NK-92 (cell line): ENCODE measurements at regions not wholly inside any gene's neighbourhood (a gene's known extent, or its start where the extent isn't known, plus 50 kb on each side); places are given as distances from the start of the nearest gene placed in this dataset.

Experiments used
- DNase-seq: peaks from one replicate; lab custom pipeline; 2025; ENCODE audit not compliant: unreplicated experiment; lab: John Stamatoyannopoulos, UW

GRCh38 chr6:4466769-4467480 lies 309.3 kb upstream of the CDYL start:
- DNase-seq = no peak

GRCh38 chr6:4466261-4466660 lies 309.9 kb upstream of the CDYL start:
- DNase-seq = no peak

- DNase-seq = no peak
Observed at GRCh38 chr6:4464638-4465037, 311.6 kb upstream of the CDYL start.

GRCh38 chr6:4463236-4463635 lies 313.0 kb upstream of the CDYL start:
- no peak for DNase-seq

GRCh38 chr6:4460586-4461475 lies 315.4 kb upstream of the CDYL start:
- DNase-seq = no peak

- DNase-seq = no peak
Observed at GRCh38 chr6:4459996-4460395, 316.2 kb upstream of the CDYL start.

GRCh38 chr6:4459032-4459431 lies 317.2 kb upstream of the CDYL start:
- DNase-seq = no peak

- DNase-seq = no peak
Observed at GRCh38 chr6:4451718-4452117, 316.3 kb upstream of the ECI2 start.

- DNase-seq = no peak
Observed at GRCh38 chr6:4451081-4451480, 315.7 kb upstream of the ECI2 start.

GRCh38 chr6:4450237-4450636 lies 314.9 kb upstream of the ECI2 start:
- DNase-seq = no peak

- DNase-seq = no peak
Observed at GRCh38 chr6:4449409-4449808, 314.0 kb upstream of the ECI2 start.

- no peak for DNase-seq
Observed at GRCh38 chr6:4448841-4449240, 313.5 kb upstream of the ECI2 start.

GRCh38 chr6:4447639-4448330 lies 312.4 kb upstream of the ECI2 start:
- DNase-seq = no peak

GRCh38 chr6:4446982-4447381 lies 311.6 kb upstream of the ECI2 start:
- no peak for DNase-seq

GRCh38 chr6:4441981-4442434 lies 306.6 kb upstream of the ECI2 start:
- no peak for DNase-seq

GRCh38 chr6:4439159-4439558 lies 303.8 kb upstream of the ECI2 start:
- no peak for DNase-seq

GRCh38 chr6:4437342-4437741 lies 302.0 kb upstream of the ECI2 start:
- DNase-seq = no peak

- DNase-seq = no peak
Observed at GRCh38 chr6:4435981-4436445, 300.6 kb upstream of the ECI2 start.

GRCh38 chr6:4434655-4435054 lies 299.3 kb upstream of the ECI2 start:
- no peak for DNase-seq

GRCh38 chr6:4433199-4433598 lies 297.8 kb upstream of the ECI2 start:
- no peak for DNase-seq

- no peak for DNase-seq
Observed at GRCh38 chr6:4426968-4427367, 291.6 kb upstream of the ECI2 start.

GRCh38 chr6:4421837-4422236 lies 286.5 kb upstream of the ECI2 start:
- DNase-seq = no peak
